SK-N-DZ (cell line): ENCODE measurements at regions not wholly inside any gene's neighbourhood (a gene's known extent, or its start where the extent isn't known, plus 50 kb on each side); places are given as distances from the start of the nearest gene placed in this dataset.
"Not testable (repeated sequence)": the region's sequence is repeated elsewhere in the genome, so short reads cannot be mapped to it uniquely, and the experiment has no call there.

ENCODE experiments used
- DNase-seq: peaks from one replicate; pipeline ENCODE4 v3.0.0-alpha.2; 2015; ENCODE audit warnings: low spot score
- small RNA-seq, 2 experiments: library from RNA; depleted of rRNA; stranded (forward); fragments of <200 nt; gene quantifications; one replicate each; pipeline ENCODE3, GENCODE V24; 2014

GRCh38 chr3:44128057-44128775, 113.5 kb upstream of the TOPAZ1 start:
- no peak for DNase-seq

DNA sequence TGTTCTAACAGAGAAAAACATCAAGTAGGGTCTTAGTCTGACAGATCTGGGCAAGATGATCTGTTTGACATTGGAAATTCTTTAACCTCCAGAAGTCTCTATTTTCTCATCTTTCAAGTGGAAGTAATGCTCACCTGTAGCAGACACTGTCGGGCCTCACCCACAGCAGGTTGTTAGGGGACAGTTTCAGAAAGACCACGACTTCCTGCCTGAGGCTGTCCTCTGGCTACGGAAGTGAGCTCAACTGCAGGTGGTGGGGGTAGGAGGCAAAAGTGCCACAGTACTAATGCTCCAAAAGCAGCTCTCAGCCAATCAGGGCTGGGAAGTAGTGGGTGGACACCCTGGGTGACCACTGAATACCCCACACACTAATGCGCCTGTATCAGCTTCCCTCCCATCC, 111.4 kb upstream of the TOPAZ1 start:
- DNase-seq = no peak

DNA sequence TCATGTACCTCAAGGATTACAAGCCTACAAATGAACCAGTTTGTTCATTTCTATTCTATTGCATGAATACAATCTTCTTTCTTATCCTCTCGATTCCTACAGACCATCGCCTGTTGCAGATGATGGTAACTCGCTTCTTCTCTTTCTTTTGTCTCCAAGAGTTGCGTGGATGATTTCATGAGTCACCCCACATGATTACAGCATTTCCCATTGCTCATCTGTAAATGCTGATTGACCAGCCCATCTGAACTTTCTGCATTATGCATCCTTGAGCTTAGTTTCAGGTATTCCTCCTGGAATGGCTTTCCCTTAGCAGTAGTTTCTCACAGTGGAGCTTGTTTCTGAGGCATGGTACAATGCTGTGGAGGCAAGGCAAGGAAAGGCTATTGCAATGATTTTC, 109.6 kb upstream of the TOPAZ1 start:
- no peak for DNase-seq

DNA sequence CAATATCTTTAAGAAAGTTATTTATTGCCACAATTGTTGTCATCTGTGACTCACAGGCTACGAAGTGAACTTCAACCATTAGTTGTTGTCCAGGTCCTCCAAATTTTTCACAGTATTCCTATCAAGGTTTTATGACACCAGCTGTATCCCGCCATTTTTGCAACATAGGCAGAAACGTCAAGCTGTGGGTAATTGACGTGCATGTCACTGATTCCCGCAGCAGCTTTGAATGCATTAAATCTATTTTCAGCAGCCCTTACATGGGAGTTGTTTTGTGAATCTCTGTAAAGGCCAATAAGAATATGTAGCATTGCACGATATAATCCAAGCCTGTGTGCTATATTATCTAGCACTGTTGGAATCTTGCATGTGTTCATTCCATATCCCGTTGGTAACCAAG, 109.1 kb upstream of the TOPAZ1 start:
- no peak for DNase-seq

GRCh38 chr3:44136421-44136820, 105.3 kb upstream of the TOPAZ1 start:
- no peak for DNase-seq

- no peak for DNase-seq
These were observed 95.6 kb upstream of the TOPAZ1 start for GRCh38 chr3:44146073-44146472.

- DNase-seq = no peak
These were observed 81.9 kb upstream of the TOPAZ1 start for GRCh38 chr3:44159696-44160300.

GRCh38 chr3:44160818-44161217, 80.9 kb upstream of the TOPAZ1 start:
- DNase-seq = no peak

GRCh38 chr3:44171891-44172290, 69.8 kb upstream of the TOPAZ1 start:
- no peak for DNase-seq

DNA sequence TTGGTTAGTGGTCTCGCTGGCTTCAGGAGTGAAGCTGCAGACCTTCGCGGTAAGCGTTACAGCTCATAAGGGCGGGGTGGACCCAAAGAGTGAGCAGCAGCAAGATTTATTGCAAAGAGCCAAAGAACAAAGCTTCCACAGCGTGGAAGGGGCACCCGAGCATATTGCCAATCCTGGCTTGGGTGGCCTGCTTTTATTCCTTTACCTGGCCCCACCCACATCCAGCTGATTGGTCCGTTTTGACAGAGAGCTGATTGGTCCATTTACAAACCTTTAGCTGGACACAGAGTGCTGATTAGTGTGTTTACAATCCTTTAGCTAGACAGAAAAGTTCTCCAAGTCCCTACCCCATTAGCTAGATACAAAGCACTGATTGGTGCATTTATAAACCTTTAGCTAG, 69.0 kb upstream of the TOPAZ1 start:
- not testable (repeated sequence) for DNase-seq

DNA sequence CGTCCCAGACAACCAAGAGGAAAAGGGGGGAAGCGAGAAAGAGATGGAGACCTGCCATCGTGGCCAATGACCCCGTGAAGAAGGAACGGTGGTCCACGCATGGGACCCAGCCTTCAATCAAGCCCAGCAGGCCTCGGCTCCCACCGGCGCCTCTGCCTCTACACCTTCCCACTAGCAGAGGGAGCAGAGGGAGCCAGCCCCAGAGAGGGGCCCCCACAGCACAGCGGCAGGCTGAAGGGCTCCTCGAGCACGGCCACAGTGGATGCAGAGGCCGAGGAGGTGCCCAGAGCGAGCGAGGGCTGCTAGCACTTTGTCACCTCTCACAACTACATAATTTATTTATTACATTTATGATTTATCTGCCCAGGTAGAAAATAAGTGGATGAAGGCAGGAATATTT, 68.4 kb upstream of the TOPAZ1 start:
- DNase-seq = no peak

- no peak for DNase-seq
These were observed 66.6 kb upstream of the TOPAZ1 start for GRCh38 chr3:44175070-44175469.

DNA sequence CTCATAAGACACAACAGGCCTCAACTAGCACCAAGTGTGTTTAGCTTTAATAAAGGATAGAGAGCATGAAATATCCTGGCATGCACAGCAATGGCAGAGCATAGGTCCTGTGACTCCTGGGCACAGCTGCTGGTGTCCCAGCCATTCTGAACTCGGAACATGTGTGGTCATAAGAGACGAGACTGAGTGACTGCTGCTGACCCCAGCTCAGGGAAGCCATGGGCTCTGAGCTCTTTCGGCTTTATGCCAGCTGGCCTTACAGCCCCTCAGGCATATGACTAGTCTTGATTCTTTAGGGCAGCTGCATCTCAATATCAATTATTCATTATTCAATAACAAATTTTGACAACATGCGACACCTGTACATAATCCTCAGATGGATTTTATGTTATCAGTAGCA, 62.4 kb upstream of the TOPAZ1 start:
- no peak for DNase-seq

DNA sequence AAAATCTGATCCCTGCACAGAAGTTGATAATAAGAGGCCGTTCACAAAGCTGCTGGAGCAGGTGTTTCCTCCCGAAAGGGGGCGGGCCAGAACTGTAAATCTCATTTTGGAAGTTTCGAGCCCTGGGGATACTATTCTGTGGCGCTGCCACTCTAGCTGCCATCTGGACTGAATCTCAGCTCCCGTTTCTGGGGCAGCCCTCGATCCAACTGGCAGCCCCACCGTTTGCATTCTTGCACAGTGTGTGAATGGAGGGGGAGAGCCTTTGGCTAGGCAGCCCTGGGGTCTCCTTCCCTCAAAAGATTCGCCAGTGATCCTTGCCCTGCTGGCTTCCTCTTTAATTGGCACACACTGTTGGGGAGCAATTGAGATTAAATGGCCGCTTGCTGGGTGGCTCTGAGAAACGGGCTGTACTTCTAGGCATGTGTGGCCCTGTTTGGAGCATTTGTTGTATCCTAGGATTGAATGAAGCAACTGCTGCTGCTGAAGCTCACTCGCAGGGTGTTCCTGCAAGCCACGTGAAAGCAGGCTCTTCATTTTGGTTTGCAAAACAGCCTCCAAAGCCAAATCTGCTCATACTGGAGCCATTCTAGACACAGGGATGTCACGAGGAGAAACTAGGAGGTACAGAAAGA, 57.2 kb upstream of the TOPAZ1 start:
- DNase-seq = no peak

- DNase-seq = no peak
These were observed 56.2 kb upstream of the TOPAZ1 start for GRCh38 chr3:44185396-44185915.

DNA sequence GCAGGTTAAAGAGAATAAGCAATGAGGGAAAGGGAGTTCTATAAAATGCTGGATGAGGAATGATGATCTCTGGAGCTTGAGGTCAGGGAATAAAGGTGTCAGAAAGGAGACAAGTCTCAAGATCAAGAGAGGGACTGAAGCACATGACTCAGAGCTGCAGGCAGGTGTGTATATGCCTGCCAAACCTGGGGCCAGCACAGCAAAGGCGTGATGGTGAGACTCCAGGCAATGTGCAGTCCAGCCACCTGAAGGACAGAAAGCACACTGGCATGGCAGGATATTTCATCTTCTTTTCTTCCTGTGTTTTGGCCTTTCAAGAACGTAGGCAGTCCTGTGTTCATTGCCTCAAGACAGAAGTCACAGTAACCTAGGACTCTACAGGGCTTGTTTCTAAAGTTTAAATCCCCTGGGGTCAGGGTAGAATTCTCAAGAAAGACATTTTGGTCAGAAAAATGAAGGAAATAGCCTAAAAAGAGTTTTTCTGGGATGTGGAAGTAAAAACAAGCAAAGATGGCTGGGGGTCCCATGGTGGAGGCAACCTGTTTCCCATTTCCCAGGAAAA, 55.5 kb upstream of the TOPAZ1 start:
- no peak for DNase-seq

DNA sequence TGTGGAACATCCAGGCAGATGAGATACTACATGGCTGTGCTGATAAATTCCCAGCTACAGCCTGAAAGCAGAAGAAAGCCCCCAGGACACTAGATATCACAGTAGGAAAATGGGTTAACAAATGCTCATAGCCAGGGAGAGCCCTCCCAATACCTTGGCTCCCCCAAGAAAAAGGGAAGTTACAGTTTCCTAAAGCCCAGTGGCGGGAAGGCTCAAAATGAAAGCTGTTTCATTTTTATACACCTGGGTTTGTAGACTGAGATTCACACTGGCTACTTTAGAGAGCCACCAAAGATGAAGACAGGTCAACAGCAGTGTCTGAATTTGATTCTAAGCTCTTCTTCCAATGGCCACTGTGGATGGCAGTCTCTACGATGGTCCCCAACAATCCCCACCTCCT, 55.0 kb upstream of the TOPAZ1 start:
- DNase-seq = no peak

Small RNA genes in the stretch of these regions (small RNA-seq; reads per million reads assigned to genes)
- 0.34 to 2.4 reads per million in 2 experiments for gene MIR138-1
- gene RNU6-367P = 0 reads per million in 2 experiments
